Endodermal cell (in vitro differentiated cells): ENCODE measurements at regions not wholly inside any gene's neighbourhood (a gene's known extent, or its start where the extent isn't known, plus 50 kb on each side); places are given as distances from the start of the nearest gene placed in this dataset.

ENCODE experiments used
- DNase-seq: peaks from one replicate; pipeline ENCODE4 v3.0.0-alpha.2; 2017
- H3K27ac ChIP-seq: 2 replicates; pipeline ENCODE4 v1.5.1; 2013; ENCODE audit warnings: mild to moderate bottlenecking, low read depth, low read length, moderate library complexity
- H3K27me3 ChIP-seq: 2 replicates; pipeline ENCODE4 v1.6.1; 2013; ENCODE audit warnings: mild to moderate bottlenecking, low read length, moderate library complexity; ENCODE audit not compliant: insufficient read depth, control insufficient read depth, poor library complexity, severe bottlenecking
- H3K36me3 ChIP-seq: 2 replicates; pipeline ENCODE4 v1.7.0; 2013; ENCODE audit warnings: mild to moderate bottlenecking, low read length, moderate library complexity; ENCODE audit not compliant: control insufficient read depth, insufficient read depth
- H3K4me1 ChIP-seq: one replicate; pipeline ENCODE4 v1.7.0; 2013; ENCODE audit warnings: low read length; ENCODE audit not compliant: control insufficient read depth, insufficient read depth
- H3K4me3 ChIP-seq: 2 replicates; pipeline ENCODE4 v1.5.1; 2013; ENCODE audit warnings: mild to moderate bottlenecking, low read length, moderate library complexity
- H3K9ac ChIP-seq: 2 replicates; pipeline ENCODE4 v1.6.1; 2013; ENCODE audit warnings: mild to moderate bottlenecking, low read length, moderate library complexity; ENCODE audit not compliant: poor library complexity, severe bottlenecking; ENCODE audit errors: extremely low read depth
- H3K9me3 ChIP-seq: 2 replicates; pipeline ENCODE4 v1.6.1; 2013; ENCODE audit warnings: mild to moderate bottlenecking, low read length, moderate library complexity; ENCODE audit not compliant: control insufficient read depth
- H3K27ac Mint-ChIP-seq: 2 replicates; pipeline ENCODE4 v1.8.0; 2020; ENCODE audit warnings: mixed read lengths
- H3K27me3 Mint-ChIP-seq: 2 replicates; pipeline ENCODE4 v1.8.0; 2021; ENCODE audit warnings: mild to moderate bottlenecking, mixed read lengths; ENCODE audit not compliant: insufficient read depth
- H3K36me3 Mint-ChIP-seq: 2 replicates; pipeline ENCODE4 v1.8.0; 2020; ENCODE audit warnings: low read depth, mixed read lengths
- H3K4me1 Mint-ChIP-seq: 2 replicates; pipeline ENCODE4 v1.8.0; 2020; ENCODE audit warnings: mixed read lengths
- H3K4me3 Mint-ChIP-seq: 2 replicates; pipeline ENCODE4 v1.8.0; 2020; ENCODE audit warnings: mild to moderate bottlenecking, moderate library complexity, mixed read lengths
- H3K9me3 Mint-ChIP-seq: 2 replicates; pipeline ENCODE4 v1.8.0; 2020; ENCODE audit warnings: mild to moderate bottlenecking, mixed read lengths
- CTCF ChIP-seq: fragments of 200-600 bp; sonication (generic); conservative IDR thresholded peaks from 2 replicates; pipeline ENCODE4 v1.5.0; 2021; ENCODE audit warnings: antibody characterized with exemption, mild to moderate bottlenecking
- WGBS, 2 experiments: methylation state at CpG; one replicate each; pipeline versions ENCODE4 v1.1.5 to v1.1.7; 2013; ENCODE audit warnings: missing lambda C conversion rate in 2 of 2, mixed read lengths in 1 of 2; ENCODE audit not compliant: insufficient coverage in 1 of 2, insufficient read length in 1 of 2; 5-methylcytosine and 5-hydroxymethylcytosine counted together

- no peak overlapping the region for H3K27ac Mint-ChIP-seq
- peak; percentile 75 for TF ChIP-seq CTCF
- H3K4me1 Mint-ChIP-seq: peaks cover 9% of the 10 kb centered on the region
- H3K27ac ChIP-seq: no peak overlapping the region
- no peaks in the 10 kb centered on the region for H3K9me3 ChIP-seq
- WGBS, 2 experiments: 75 to 81% methylated on average over 5 to 7 of the region's 7 CpGs
- H3K36me3 Mint-ChIP-seq: no peaks in the 10 kb centered on the region
- no peak overlapping the region for H3K4me3 ChIP-seq
- H3K4me1 ChIP-seq: no peaks in the 10 kb centered on the region
- H3K9ac ChIP-seq: no peak overlapping the region
- H3K27me3 Mint-ChIP-seq: no peaks in the 10 kb centered on the region
- no peaks in the 10 kb centered on the region for H3K9me3 Mint-ChIP-seq
- DNase-seq: peak; percentile 57
- H3K4me3 Mint-ChIP-seq: no peak overlapping the region
- no peaks in the 10 kb centered on the region for H3K27me3 ChIP-seq
- no peaks in the 10 kb centered on the region for H3K36me3 ChIP-seq
Measured at GRCh38 chr3:81395739-81396513, 365.5 kb downstream of the GBE1 start.

DNA sequence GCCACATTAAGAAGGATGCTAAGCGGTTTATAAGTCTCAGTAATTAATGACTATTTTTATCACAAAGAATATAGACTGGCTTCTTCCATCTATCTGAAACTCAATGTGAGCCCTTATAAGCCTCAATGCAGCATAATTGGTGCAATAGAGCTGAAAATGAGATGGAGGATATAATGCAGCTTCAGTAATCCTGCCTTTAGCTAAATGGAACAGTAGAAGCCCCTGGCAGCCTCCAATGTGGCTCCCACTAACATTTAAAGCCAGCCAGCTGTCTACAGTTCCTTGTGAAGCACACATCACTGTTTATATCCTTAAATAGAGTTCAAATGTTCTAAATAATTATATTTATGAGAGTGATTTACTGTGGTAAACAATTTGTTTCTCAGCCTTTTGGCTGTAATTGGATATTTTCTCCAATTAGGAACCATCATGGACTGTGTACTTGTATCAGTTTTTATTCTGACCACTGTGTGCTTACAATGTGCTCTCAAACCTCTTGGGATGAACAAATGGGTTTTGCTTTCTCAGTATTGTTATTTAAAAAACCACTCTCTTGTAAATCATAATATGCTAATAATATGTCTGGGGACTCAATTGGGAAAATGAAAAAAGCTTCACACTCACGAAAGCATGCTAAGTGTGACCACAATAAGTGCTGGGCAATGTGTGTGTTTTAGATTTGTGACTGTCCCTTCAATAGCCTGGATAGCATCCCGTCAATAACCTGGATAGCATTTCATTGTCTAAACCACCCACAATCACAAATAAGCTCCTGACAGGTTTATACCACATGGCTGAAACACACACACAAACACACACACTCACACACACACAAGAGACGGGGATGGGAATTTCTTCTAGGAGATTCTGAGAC, 366.6 kb downstream of the GBE1 start:
- Histone ChIP-seq H3K4me3 (no peak overlapping the region), H3K27me3 (no peaks in the 10 kb centered on the region), H3K36me3 (no peaks in the 10 kb centered on the region), H3K27ac (no peak overlapping the region), H3K9me3 (no peaks in the 10 kb centered on the region), H3K4me1 (no peaks in the 10 kb centered on the region), H3K9ac (no peak overlapping the region)
- DNase-seq: no peak
- WGBS, 2 experiments: 79 to 85% methylated on average over 2 to 4 of the region's 4 CpGs
- Mint-ChIP-seq H3K9me3 (no peaks in the 10 kb centered on the region), H3K27ac (no peak overlapping the region), H3K4me3 (no peak overlapping the region), H3K27me3 (no peaks in the 10 kb centered on the region), H3K4me1 (peaks cover 9% of the 10 kb centered on the region), H3K36me3 (no peaks in the 10 kb centered on the region)
- TF ChIP-seq CTCF: no peak

- Histone ChIP-seq H3K27ac (no peak overlapping the region), H3K27me3 (no peaks in the 10 kb centered on the region), H3K9ac (no peak overlapping the region), H3K4me1 (no peaks in the 10 kb centered on the region), H3K9me3 (no peaks in the 10 kb centered on the region), H3K36me3 (no peaks in the 10 kb centered on the region), H3K4me3 (no peak overlapping the region)
- Mint-ChIP-seq H3K9me3 (no peaks in the 10 kb centered on the region), H3K27me3 (no peaks in the 10 kb centered on the region), H3K4me1 (peaks cover 9% of the 10 kb centered on the region), H3K4me3 (no peak overlapping the region), H3K27ac (no peak overlapping the region), H3K36me3 (no peaks in the 10 kb centered on the region)
- DNase-seq: no peak
- no peak for TF ChIP-seq CTCF
- WGBS, 2 experiments: 88% methylated on average over 1 of the region's 1 CpG; no CpG with 5 or more reads in 1 of the 2 experiments
Measured at GRCh38 chr3:81393251-81393650, 368.2 kb downstream of the GBE1 start.
